Gastroesophageal sphincter (tissue), 3 donors: ENCODE measurements at regions not wholly inside any gene's neighbourhood (a gene's known extent, or its start where the extent isn't known, plus 50 kb on each side); places are given as distances from the start of the nearest gene placed in this dataset.

Experiments
- CTCF ChIP-seq, 4 experiments: fragments of 200-600 bp in 2 of 4; fragments of 450-650 bp in 2 of 4; sonication (generic) in 1 of 4; IDR thresholded peaks; one replicate each; pipeline ENCODE4 v1.5.1; 2017 to 2019; ENCODE audit warnings: antibody characterized with exemption in 4 of 4, mild to moderate bottlenecking in 2 of 4, moderate library complexity in 2 of 4
- POLR2AphosphoS5 ChIP-seq: sonication (generic); formaldehyde crosslinking; IDR thresholded peaks from one replicate; pipeline ENCODE4 v1.6.1; 2017; ENCODE audit warnings: antibody characterized with exemption

GRCh38 chr5:62005551-62005950, 300.5 kb upstream of the KIF2A start:
- no peak for TF ChIP-seq CTCF (IDR thresholded peaks at IDR 0.05)
- no peak for TF ChIP-seq POLR2AphosphoS5
